Activated CD4-positive, alpha-beta T cell treated with anti-CD3 and anti-CD28 coated beads for 48 hours (primary cell): ENCODE measurements at regions not wholly inside any gene's neighbourhood (a gene's known extent, or its start where the extent isn't known, plus 50 kb on each side); places are given as distances from the start of the nearest gene placed in this dataset.
"Not testable (repeated sequence)": the region's sequence is repeated elsewhere in the genome, so short reads cannot be mapped to it uniquely, and the experiment has no call there.

Experiments used
- DNase-seq: peaks from one replicate; pipeline ENCODE4 v3.0.0-alpha.2; 2020

GRCh38 chr10:46204482-46205102, 82.2 kb upstream of the ANTXRL start:
- DNase-seq, result not testable (repeated sequence)

GRCh38 chr10:46210427-46210826, 76.4 kb upstream of the ANTXRL start:
- DNase-seq, result not testable (repeated sequence)

- DNase-seq, result no peak
Observed at GRCh38 chr10:46215426-46215825, 71.4 kb upstream of the ANTXRL start.

GRCh38 chr10:46216003-46216634, 70.7 kb upstream of the ANTXRL start:
- no peak for DNase-seq

GRCh38 chr10:46216836-46217751, 69.7 kb upstream of the ANTXRL start:
- DNase-seq, result no peak

GRCh38 chr10:46217752-46218453, 68.9 kb upstream of the ANTXRL start:
- DNase-seq, result no peak

GRCh38 chr10:46218921-46219320, 67.9 kb upstream of the ANTXRL start:
- no peak for DNase-seq

- DNase-seq, result not testable (repeated sequence)
Observed at GRCh38 chr10:46219431-46219990, 67.3 kb upstream of the ANTXRL start.

- no peak for DNase-seq
Observed at GRCh38 chr10:46220187-46220586, 66.6 kb upstream of the ANTXRL start.

- no peak for DNase-seq
Observed at GRCh38 chr10:46220872-46221538, 65.8 kb upstream of the ANTXRL start.

GRCh38 chr10:46222364-46222935, 64.3 kb upstream of the ANTXRL start:
- no peak for DNase-seq

GRCh38 chr10:46223064-46223480, 63.7 kb upstream of the ANTXRL start:
- DNase-seq, result peak; percentile 58

GRCh38 chr10:46223626-46224413, 63.0 kb upstream of the ANTXRL start:
- no peak for DNase-seq

GRCh38 chr10:46224414-46224682, 62.4 kb upstream of the ANTXRL start:
- no peak for DNase-seq

GRCh38 chr10:46225597-46225996, 61.2 kb upstream of the ANTXRL start:
- DNase-seq, result no peak

- DNase-seq, result no peak
Observed at GRCh38 chr10:46226232-46226631, 60.6 kb upstream of the ANTXRL start.

GRCh38 chr10:46226900-46227558, 59.8 kb upstream of the ANTXRL start:
- no peak for DNase-seq

- DNase-seq, result no peak
Observed at GRCh38 chr10:46227571-46227935, 59.2 kb upstream of the ANTXRL start.

- no peak for DNase-seq
Observed at GRCh38 chr10:46227936-46228562, 58.7 kb upstream of the ANTXRL start.

GRCh38 chr10:46228563-46229071, 58.2 kb upstream of the ANTXRL start:
- DNase-seq, result peak; percentile 80
